Activated gamma-delta T cell treated with anti-CD3 and anti-CD28 coated beads, Interleukin-2, amount 50 U/mL, for 16 hours (primary cell): ENCODE measurements at regions not wholly inside any gene's neighbourhood (a gene's known extent, or its start where the extent isn't known, plus 50 kb on each side); places are given as distances from the start of the nearest gene placed in this dataset.
"Not testable (repeated sequence)": the region's sequence is repeated elsewhere in the genome, so short reads cannot be mapped to it uniquely, and the experiment has no call there.

ENCODE experiments used
- DNase-seq: peaks from one replicate; pipeline ENCODE4 v3.0.0-alpha.2; 2020; ENCODE audit warnings: low read depth

DNA sequence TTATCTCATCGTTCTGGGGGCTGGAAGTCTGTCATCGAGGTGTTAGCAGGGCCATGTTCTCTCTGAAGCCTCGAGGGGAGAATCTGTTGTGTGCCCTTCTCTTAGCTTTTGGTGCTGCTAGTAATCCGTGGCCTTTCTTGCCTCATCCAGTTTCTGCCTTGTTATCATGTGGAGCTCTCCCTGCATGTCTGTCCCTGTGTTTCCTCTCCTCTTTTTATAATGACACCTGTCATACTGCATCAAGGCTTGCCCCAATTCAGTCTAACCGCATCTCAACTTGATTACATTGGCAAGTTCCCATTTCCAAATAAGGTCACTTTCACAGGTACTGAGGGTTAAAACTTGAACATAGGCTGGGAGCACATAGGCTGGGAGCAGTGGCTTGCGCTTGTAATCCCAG is 82.6 kb upstream of the CNIH3 start:
- no peak for DNase-seq

DNA sequence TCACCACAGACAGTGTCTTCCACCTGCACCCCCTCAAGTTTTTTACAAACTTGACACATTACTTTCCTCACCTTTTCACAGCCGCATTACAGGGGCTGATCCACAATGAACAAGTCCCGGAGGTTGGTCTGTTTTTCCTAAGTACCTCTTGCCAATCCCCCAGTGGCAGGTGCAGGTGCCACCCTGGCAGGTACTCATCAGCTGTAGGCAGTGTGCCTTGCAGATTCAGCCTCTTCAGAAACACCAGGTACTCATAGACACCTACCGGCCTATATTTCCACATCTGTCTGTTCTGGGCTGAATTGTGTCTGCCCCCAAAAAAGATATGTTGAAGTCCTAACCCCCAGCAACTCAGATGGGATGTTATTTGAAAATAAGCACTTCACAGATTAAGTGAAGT is 81.4 kb upstream of the CNIH3 start:
- DNase-seq: no peak

DNA sequence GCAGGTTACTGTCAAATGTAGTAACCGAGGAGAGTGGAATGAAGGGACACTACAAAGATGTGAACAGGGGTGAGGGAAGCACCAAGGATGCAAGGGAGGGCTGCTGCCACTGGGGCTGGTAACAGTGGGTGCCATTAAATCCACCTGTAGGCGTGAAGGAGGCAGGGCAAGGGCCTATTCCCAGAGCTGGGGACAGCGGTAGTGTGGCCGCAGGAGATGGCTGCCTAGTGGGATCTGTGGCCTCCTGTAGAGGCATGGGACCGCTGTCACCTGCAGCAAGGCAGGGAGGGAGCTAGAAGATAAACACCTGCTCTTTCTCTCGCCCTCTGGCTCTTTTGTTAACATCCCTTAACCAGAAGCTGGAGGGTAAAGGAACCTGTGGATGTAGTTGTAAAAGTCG is 80.5 kb upstream of the CNIH3 start:
- DNase-seq: no peak

DNA sequence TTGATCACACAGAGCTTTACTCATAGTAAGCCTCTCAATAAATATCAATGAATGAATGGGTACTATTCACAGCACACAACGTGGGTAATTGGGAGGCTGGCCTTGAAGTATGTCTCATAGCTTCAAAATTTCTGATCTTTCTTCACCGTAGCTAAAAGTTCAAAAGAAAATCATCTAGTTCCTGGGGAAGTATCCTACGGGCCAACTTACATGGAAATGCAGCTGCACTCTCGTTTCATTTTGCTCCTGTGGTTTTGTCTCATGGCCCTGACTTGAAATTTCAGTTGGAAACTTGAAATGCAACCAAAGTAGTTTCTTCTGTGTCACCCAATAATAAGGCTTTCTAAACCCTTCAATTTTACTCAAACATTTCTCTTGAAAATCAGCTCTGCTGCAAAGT is 76.1 kb upstream of the CNIH3 start:
- DNase-seq: no peak

DNA sequence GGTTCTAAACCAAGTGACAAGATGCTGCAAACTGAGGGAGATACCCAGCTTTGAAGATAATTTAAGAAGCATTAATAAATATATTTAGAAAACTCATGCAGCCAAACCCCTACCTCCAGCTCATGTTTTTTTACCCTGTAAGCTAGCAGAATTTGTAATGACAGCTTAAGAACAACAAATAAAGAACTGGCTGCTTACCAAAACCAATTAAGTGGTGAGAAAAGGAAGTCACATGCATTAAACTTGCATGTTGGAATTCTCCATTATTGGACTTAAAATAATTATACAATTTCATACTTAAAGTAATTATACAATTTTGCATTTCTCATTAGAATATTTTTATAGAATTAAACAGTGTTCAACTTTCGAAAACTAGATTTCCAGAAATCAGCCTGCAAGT is 75.6 kb upstream of the CNIH3 start:
- DNase-seq: no peak

DNA sequence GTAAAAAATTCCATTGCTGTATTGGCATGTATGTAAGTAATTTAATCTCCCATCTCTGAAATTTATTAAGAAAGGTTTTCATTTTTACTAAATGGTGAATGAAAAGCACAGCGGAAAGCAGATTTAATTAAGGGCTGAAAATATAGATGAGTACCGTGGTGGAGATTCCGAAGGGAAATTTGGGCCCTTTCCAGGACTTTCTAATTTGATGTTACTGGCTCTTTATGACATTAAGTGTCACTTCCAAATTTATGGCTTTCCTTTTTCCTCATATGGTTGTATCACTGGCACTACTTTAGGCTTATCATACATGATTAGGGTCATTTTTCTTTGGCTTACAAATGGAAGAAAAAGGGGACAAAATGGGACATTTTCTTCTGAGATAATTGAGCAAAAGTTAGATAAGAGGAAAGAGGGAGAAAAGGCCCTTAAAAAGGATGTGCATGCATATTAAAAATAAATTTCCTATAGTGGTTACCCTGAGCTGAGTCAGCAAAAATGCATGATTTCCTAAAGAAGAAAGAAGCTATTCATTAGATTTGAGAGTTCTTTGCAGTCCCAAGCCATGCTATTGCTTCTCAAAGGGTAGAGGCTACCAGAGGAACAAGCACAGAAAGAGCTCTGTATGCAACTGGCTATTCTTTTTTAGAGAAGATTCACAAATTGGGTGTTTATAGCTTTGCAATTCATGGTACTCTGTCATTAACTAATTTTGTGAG is 74.9 kb upstream of the CNIH3 start:
- DNase-seq: no peak

DNA sequence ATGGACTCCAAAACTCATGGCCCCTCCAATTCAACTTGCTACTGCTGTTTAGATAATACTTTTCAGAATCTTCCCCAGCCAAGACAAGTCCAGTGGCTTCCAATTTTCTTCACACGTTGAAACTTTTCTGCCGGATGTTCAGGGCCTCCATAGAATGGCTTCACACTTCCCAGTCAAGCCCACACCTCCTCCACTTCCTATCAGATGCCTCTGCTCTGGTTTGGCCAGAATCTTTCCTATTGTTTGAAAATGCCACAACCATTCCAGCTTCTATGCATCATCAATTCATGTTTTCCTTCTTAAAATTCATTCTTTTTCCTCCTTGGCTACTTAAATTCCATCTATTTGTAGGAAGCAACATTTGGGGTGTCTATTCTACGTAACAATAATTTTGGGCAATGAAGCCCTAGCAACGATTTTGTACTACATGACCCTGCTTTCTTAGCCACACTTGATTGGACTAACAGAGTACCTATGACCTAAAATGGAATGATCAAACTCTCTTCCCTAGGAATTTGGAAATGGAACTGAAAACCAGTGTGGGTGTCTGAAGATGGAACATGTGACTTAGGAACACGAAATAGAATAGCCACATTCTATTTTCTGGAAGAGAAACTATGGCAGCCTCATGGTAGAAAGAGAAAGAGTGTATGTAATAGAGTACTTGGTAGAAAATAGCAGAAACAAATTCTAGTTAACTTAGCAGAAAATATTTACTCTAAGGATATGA is 74.1 kb upstream of the CNIH3 start:
- no peak for DNase-seq

DNA sequence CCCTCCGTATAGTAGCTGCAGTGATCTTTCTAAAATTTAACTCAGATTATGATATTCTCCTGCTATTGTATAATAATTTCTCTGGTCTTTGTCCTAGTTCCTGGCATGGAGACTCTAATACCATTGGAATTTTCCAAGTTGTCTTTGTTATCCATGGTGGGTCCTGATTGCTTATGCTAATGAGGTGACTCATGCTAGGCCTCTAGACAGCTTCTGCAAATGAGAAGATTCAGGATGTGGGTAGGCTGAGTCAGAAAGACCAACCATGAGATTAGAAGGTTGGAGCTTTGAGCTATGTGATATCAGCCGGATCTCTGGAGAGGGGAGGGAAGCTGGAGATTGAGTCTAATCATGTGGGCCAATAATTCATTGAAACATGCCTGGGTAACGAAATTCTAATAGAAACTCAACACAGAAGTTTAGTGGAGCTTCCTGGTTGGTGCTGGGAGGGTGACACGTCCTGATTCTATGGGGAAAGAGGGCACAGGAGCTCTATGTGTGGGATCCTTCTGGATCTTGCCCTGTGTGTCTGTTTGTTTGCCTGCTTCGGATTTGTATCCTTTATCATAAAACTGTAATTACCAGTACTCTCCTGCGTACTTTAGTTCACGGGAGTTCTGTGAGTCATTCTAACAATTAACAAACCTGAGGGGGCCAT is 73.2 kb upstream of the CNIH3 start:
- DNase-seq: no peak

DNA sequence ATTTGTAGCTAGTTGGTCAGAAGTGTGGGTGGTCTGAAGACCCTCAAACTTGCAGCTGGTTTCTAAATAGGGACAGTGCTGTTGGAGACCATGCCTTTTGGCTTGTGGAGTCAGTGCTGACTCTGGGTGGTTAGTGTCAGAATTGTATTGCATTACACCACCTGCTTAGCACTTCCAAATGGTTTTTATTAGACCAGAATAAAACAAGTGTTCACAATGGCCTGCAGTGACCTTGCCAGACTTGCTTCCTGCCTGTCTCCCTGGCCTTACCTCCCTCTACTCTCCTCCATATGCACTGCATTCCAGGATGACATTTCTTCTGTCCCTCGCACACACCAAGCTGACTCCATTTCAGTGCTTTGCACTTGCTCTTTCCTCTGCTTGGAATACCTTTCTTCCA is 72.7 kb upstream of the CNIH3 start:
- no peak for DNase-seq

DNA sequence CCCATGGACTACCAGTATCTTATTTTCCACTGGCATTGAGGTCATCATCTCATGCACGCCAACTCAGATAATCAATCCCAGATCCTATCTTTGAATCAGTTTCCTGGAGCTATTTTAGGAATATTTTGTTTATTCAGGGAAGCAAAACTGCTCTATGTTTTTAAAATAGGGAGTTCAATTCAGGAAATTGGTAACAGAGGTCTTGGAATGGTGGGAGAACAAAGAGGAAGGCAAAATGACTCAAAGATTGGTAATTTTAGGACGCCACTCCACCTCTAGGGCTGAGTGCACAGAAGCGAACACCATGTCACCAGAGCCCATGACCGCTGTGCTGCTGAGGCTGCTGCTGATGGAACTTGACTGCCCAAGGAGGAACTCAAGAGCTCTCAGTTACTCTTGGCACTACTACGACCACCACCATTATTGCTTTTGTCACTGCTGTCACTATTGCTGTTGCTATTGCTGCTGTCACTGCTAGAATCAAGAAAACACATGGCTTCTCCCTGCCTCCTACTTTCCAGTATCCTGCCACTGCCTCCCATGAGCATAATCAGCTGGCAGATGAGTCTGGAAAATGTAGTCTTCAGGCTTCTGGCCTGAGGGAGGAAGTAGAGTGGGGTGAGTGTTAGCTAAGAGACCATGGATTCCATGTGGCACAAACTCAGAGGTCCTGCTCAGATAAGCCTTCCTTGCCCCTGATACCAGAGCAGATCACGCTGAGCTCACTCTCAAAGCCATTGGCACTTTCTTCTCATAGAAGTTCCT is 71.6 kb upstream of the CNIH3 start:
- DNase-seq: no peak

DNA sequence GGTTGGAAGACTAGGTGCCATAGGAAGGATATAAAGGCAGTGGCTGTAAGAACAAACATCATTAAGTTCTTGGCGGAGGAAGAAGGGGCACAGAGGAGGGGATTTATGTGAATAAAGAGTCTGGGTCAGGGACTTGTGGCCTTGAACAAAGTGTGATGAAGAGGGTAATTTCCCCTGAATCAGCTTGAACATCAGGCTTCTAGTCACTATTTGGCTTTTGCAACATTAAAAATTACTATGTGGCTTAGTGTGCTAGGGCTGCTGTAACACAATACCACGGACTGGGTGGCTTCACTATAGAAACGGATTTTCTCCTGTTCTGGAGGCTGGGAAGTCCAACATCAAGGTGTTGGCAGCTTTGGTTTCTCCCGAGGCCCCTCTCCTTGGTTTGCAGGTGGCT is 70.5 kb upstream of the CNIH3 start:
- no peak for DNase-seq

DNA sequence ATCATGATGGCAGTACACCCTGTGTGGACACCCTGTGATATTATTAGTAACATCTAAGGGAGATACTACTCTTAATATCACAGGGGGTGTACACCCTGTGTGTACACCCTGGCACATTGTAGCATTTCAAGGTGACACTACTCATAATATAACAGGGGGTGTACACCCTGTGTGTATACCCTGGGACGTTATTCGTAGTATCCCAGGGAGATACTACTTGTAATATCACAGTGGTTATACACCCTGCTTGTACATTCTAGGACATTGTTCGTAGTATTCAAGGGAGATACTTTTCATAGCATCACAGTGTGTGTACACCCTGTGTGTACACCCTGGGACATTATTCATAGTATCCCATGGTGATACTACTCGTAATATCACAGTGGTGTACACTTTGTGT is 67.4 kb upstream of the CNIH3 start:
- DNase-seq: no peak

DNA sequence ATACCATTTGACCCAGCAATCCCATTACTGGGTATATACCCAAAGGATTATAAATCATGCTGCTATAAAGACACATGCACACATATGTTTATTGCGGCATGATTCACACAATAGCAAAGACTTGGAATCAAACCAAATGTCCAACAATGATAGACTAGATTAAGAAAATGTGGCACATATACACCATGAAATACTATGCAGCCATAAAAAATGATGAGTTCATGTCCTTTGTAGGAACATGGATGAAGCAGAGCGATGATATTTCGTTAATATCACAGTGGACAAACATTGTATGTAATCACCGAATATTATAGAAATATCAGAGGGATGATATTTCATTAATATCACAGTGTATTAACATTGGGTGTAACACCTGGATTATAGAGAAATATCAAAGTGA is 64.9 kb upstream of the CNIH3 start:
- not testable (repeated sequence) for DNase-seq

DNA sequence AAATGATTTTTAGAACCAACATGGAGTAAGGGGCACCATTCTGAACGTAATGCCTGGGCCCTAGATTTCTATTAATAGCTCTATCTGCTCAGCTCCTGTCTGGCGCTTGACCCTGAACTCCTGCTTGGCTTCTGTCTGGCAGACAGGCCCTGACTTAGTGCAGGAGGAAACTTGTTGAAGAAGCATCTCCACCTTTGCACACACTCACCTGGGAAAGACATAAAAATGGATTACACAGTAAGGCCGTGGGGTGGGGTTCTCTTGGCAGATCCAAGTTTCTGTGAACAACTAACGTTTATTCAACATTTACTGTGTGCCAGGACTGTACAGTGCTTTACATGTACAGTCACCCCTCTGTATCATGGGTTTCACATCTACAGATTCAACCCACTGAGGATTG is 62.1 kb upstream of the CNIH3 start:
- no peak for DNase-seq

DNA sequence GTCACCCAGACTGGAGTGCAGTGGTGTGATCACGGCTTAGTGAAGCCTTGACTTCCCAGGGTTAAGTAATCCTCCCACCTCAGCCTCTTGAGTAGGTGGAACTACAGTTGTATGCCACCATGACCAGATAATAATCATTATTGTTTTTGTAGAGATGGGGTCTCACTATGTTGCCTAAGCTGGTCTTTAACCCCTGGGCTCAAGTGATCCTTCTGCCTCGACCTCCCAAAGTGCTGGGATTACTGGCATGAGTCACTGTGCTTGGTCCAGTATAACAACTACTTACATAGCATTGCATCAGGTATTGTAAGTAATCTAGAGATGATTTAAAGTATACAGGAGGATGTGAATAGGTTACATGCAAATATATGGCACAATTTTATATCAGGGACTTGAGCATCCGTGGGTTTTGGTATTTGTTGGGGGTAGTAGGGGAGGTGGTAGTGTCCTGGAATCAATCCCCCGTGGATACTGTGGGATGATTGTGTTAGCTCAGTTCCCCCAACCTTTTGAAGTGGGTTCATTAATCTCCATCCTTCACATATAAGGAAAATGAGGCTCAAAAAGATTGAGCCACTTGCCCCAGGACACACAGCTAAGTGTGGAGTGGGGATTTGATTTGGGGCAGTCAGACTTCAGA is 61.4 kb upstream of the CNIH3 start:
- DNase-seq: no peak

DNA sequence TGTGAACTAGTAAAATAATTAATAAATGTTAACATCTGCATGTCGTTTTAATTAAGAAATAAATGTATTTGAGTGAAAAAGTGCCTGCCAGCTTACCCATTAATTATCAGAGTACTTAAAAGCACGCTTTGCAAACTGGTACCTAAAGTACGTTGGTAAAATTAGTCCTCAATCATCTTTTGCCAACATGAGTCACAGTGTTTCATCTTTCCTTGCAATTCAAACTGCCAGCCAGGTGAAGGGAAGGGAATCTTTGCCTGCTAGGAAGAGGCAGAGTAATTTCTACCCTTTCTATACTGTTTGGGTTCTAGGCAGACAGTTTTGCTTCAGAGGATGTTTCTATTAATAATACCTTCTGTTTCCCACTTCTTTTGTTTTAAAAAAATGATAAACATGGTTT is 57.2 kb upstream of the CNIH3 start:
- DNase-seq: no peak

DNA sequence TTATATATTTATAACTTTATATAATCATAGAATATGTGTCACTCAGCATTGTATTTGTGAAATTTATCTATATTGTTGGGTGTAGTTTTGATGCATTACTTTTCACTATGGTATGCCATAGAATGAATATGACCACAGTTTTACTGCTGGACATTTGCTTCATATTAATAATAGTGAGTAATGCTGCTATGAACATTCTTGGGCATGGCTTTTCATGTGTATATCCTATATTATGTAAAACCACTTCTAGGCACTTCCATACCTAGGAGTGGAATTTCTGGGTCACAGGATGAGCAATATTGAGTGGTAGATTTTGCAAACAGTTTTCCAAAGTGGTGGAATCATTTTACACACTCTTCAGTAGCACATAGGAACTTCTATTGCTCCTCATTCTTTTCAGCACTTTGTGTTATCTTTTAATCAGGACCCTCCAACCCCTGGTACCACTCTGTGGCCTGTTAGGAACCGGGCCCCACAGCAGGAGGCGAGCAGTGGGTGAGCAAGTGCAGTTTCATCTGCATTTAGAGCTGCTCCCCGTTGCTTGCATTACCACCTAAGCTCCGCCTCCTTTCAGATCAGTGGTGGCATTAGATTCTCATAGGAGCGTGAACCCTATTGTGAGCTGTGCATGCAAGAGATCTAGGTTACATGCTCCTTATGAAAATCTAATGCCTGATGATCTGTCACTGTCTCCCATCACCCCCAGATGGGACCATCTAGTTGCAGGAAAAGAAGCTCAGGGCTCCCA is 56.0 kb upstream of the CNIH3 start:
- DNase-seq: no peak

DNA sequence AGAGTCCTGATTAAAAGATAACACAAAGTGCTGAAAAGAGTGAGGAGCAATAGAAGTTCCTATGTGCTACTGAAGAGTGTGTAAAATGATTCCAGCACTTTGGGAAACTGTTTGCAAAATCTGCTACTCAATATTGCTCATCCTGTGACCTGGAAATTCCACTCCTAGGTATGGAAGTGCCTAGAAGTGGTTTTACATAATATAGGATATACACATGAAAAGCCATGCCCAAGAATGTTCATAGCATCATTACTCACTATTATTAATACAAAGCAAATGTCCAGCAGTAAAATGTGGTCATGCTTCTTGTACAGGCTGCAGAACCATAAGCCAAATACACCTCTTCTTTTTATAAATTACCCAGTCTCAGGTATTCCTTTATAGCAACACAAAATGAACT is 53.2 kb upstream of the CNIH3 start:
- not testable (repeated sequence) for DNase-seq

DNA sequence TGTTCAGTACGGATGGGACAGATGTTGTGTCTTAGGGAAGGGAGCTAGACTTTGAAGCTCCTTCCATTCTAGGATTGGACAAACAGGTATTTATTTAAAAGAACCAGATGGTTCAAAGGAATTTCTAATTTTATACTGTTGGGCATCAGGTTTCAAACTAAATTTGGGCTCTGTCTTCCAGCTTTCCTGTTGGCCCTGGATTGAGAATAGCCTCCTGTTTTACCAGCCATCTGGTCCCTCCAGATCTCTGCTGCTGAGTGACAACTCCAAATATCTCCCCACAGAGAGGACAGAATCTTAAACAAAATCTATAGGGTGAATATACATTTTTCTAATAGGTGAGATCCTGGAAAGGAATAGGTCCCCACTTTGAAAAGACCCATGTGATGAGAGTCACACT is 52.5 kb upstream of the CNIH3 start:
- no peak for DNase-seq

DNA sequence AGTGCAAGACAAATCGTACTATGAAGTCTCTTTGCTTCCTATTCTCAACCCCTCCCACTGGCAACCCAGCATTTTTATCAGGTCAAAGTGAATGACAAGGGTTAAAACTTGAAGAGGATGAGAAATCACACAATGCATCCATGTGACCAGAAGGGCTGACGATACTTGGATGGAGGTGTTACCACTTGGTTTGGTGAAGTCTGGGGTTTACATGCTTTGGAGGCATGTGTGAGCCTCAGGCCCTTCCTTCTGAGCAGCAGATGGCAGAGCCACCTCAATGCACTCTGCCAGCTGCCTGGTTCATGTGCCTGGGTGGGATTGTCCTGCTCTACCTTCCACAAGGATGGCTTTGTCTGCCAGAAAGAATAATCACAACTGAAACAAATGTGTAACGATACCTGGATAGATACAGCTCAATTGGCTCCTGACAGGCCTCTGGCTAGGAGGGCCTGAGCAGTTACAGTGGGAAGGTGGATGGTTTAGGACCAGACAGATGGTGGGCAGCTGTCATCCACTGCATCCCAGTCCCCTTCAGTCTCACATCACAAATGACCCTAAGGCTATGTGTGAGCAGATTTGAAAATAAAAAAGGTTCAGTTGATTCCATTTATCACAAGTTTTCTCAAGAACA is 51.5 kb upstream of the CNIH3 start:
- no peak for DNase-seq

DNA sequence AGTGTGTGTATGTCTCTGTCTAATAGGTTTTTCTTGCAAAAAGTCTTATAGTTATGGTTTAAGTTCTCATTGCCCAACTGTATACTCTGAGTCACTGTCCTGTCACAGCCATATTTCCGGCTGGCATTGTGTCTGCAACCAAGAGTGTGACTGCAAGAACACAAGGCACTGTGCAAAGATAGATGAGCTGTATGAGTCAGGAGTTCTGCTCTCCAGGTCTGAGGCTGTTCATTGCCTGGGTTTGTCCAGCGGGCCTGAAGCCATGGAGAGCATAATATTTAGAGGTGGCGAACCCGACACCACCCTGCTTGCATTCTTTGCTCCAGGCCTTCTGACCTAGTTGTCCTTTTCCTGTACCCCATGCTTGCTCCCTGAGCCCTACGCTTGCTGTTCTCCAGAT is 50.9 kb upstream of the CNIH3 start:
- no peak for DNase-seq
